ENCODE measurements at regions not wholly inside any gene's neighbourhood (a gene's known extent, or its start where the extent isn't known, plus 50 kb on each side); places are given as distances from the start of the nearest gene placed in this dataset.
A peak's percentile ranks its signal among the peaks of the same experiment; 100 is the strongest.

DNA sequence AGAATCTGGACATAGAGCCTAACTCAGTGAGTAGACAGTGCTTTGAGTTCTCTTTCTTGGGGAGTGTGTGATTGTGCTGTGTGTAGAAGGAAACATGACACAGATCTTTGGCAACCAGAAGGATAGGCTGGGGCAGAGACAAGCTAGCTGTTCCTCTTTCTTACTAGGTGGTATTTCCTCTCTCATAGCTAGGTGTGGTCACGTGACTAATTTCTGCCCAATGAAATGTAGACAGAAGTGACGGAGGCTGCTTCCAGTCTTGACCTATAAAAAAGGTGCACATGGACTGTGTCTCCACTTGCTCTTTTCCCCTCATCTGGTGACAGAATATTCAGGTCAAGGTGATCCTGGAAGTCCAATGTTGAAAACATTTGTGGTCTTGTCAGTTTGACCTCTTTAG, 92.5 kb upstream of the NFIB start:
- Mint-ChIP-seq H3K27ac (no peak overlapping the region), H3K36me3 (peaks cover 8% of the 10 kb centered on the region), H3K4me1 (peaks cover 23% of the 10 kb centered on the region), H3K27me3 (ENCODE audit: low read depth) (no peaks in the 10 kb centered on the region), H3K4me3 (no peak overlapping the region), H3K9me3 (peaks cover 17% of the 10 kb centered on the region)
- DNase-seq (ENCODE audit: low spot score in 2 of 2, unreplicated experiment in 2 of 2), result no peak
- TF ChIP-seq, protein P1, sequence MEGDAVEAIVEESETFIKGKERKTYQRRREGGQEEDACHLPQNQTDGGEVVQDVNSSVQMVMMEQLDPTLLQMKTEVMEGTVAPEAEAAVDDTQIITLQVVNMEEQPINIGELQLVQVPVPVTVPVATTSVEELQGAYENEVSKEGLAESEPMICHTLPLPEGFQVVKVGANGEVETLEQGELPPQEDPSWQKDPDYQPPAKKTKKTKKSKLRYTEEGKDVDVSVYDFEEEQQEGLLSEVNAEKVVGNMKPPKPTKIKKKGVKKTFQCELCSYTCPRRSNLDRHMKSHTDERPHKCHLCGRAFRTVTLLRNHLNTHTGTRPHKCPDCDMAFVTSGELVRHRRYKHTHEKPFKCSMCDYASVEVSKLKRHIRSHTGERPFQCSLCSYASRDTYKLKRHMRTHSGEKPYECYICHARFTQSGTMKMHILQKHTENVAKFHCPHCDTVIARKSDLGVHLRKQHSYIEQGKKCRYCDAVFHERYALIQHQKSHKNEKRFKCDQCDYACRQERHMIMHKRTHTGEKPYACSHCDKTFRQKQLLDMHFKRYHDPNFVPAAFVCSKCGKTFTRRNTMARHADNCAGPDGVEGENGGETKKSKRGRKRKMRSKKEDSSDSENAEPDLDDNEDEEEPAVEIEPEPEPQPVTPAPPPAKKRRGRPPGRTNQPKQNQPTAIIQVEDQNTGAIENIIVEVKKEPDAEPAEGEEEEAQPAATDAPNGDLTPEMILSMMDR (IDR thresholded peaks at IDR 0.05; ENCODE audit: unreplicated experiment), result no peak

DNA sequence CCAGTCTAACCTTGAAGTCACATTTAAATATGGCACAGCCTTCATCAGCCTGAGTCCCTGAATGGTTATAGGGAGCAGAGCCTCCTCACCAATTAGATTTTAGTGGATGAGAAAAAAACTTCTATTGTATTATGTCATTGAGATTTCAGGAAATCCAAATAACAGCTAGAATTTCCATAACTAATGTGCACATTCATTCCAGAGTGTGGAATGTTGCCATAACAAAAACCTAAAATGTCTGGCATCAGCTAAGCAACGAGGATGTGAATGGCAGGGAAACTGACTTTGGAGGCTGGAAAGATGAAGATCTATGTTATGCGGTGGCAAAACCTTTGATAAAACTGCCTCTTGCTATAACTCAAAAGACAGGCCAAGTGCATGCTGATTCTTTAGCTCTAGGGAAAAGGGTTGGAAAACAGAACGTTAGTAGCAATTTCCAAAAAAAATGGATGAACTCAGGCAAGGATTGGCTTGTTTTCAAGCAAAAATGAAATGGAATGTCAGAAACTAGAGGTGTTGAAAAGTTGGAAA, 91.3 kb upstream of the NFIB start:
- Mint-ChIP-seq H3K36me3 (peaks cover 8% of the 10 kb centered on the region), H3K27me3 (ENCODE audit: low read depth) (no peaks in the 10 kb centered on the region), H3K27ac (no peak overlapping the region)

DNA sequence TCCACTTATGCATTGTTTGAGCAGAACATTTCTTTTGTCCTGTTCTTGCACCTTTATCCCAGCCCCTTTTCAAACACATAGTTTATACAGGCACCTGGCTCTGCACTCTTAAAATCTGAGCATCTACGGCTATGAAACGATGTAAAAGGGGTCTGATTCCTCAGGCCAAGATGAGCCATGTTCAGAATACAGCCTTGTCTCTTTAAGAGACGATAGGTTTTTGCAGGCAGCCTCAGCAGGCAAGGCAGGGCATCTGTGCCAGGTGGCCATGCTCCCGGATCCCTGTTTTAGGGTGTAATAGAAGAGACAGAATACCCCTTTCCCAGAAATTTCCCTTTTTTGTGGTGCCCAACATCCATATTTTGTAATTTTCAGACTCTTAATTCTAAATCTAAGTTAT, 89.1 kb upstream of the NFIB start:
- Mint-ChIP-seq H3K27ac (no peak overlapping the region), H3K36me3 (peaks cover 8% of the 10 kb centered on the region), H3K9me3 (peaks cover 17% of the 10 kb centered on the region), H3K27me3 (ENCODE audit: low read depth) (no peaks in the 10 kb centered on the region), H3K4me3 (no peak overlapping the region), H3K4me1 (peaks cover 38% of the 10 kb centered on the region)
- no peak for DNase-seq (ENCODE audit: low spot score in 2 of 2, unreplicated experiment in 2 of 2)
- TF ChIP-seq, protein P1 (IDR thresholded peaks at IDR 0.05; ENCODE audit: unreplicated experiment), result no peak

More for the DNA sequence above, 91.3 kb upstream of the NFIB start:
- H3K4me3 Mint-ChIP-seq, result no peak overlapping the region
- TF ChIP-seq, protein P1 (IDR thresholded peaks at IDR 0.05; ENCODE audit: unreplicated experiment), result no peak
- H3K9me3 Mint-ChIP-seq, result peaks cover 17% of the 10 kb centered on the region
- H3K4me1 Mint-ChIP-seq, result peaks cover 33% of the 10 kb centered on the region
- DNase-seq (ENCODE audit: low spot score in 2 of 2, unreplicated experiment in 2 of 2), result no peak

DNA sequence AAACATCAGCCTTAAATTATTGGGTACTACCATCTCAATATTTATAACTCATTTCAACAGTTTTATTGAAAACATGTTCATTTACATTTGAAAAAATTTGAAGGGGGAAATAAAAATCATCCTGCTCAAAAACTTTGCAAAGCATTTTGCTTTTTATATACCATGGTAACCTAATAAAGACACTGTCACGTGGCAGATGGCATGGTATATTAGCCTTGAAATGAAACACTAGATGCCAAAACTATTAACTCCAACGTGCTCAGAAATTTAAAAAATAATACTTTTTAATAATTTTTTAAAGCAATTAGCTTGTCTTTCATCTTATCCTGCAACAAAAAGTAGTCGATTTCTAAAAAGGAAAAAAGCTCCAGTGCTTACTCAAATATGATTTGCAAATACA, 88.6 kb upstream of the NFIB start:
- no peak overlapping the region for H3K27ac Mint-ChIP-seq
- TF ChIP-seq, protein P1 (IDR thresholded peaks at IDR 0.05; ENCODE audit: unreplicated experiment), result no peak
- DNase-seq (ENCODE audit: low spot score in 2 of 2, unreplicated experiment in 2 of 2), result no peak

DNA sequence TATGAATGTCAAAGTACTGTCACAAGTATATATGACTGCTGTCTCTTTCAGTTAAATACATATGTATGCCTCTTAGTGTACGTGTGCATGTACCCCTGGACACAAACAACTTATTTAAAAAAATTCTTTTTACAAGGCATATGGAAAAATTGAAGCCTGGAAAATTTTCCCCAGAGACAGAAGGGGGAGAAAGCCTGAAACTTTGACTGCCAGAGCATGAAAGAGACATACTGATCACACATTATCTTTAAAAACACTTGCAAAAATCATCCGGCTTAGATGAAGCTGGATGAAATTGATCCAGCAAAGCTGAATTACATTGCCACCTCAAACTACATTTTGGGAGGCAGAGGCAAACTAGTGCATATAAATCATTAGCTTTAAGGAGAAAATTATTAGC, 88.0 kb upstream of the NFIB start:
- peaks cover 8% of the 10 kb centered on the region for H3K36me3 Mint-ChIP-seq
- peak overlapping the region; percentile 25 for H3K27ac Mint-ChIP-seq
- H3K9me3 Mint-ChIP-seq, result peaks cover 17% of the 10 kb centered on the region
- TF ChIP-seq, protein P1 (IDR thresholded peaks at IDR 0.05; ENCODE audit: unreplicated experiment), result no peak
- H3K27me3 Mint-ChIP-seq (ENCODE audit: low read depth), result no peaks in the 10 kb centered on the region
- DNase-seq (ENCODE audit: low spot score in 2 of 2, unreplicated experiment in 2 of 2), result no peak
- no peak overlapping the region for H3K4me3 Mint-ChIP-seq
- peaks cover 38% of the 10 kb centered on the region for H3K4me1 Mint-ChIP-seq

More for the DNA sequence above, 88.6 kb upstream of the NFIB start:
- H3K27me3 Mint-ChIP-seq (ENCODE audit: low read depth), result no peaks in the 10 kb centered on the region
- H3K4me3 Mint-ChIP-seq, result no peak overlapping the region
- H3K4me1 Mint-ChIP-seq, result peaks cover 38% of the 10 kb centered on the region
- H3K36me3 Mint-ChIP-seq, result peaks cover 8% of the 10 kb centered on the region
- peaks cover 17% of the 10 kb centered on the region for H3K9me3 Mint-ChIP-seq

DNA sequence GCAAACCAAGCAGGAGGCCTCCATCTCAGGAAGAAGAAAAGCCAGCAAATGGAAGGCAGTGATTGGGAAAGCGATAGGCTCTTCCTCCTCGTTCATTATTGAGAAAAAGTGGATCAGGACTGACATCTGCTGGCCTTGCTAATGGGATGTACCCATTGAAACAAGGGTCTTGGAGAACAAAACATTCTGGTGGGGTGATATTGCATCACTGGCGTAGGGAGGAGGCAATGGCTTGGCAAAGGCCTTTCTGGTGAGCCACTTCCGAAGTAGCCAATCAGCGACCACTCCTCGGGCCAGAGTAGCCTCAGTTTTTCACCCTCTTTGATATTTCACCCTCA, 86.7 kb upstream of the NFIB start:
- H3K36me3 Mint-ChIP-seq, result peaks cover 5% of the 10 kb centered on the region
- TF ChIP-seq, protein P1 (IDR thresholded peaks at IDR 0.05; ENCODE audit: unreplicated experiment), result no peak
- peaks cover 9% of the 10 kb centered on the region for H3K9me3 Mint-ChIP-seq
- no peaks in the 10 kb centered on the region for H3K27me3 Mint-ChIP-seq (ENCODE audit: low read depth)
- peaks cover 40% of the 10 kb centered on the region for H3K4me1 Mint-ChIP-seq
- H3K27ac Mint-ChIP-seq, result peak overlapping the region; percentile 70
- peak overlapping the region; percentile 4 for H3K4me3 Mint-ChIP-seq
- DNase-seq (ENCODE audit: low spot score in 2 of 2, unreplicated experiment in 2 of 2), result no peak
